GM21737 (cell line): ENCODE measurements at regions not wholly inside any gene's neighbourhood (a gene's known extent, or its start where the extent isn't known, plus 50 kb on each side); places are given as distances from the start of the nearest gene placed in this dataset.

Experiments used
- ATAC-seq: cut with Tn5 transposase; IDR thresholded peaks from one replicate; pipeline ENCODE4 v1.9.1; 2021; ENCODE audit warnings: mild to moderate bottlenecking, moderate library complexity; ENCODE audit not compliant: unreplicated experiment

- ATAC-seq: no peak
Observed at GRCh38 chr20:60653111-60653845, 598.8 kb upstream of the CDH4 start.

- ATAC-seq: no peak
Observed at GRCh38 chr20:60658681-60659080, 593.4 kb upstream of the CDH4 start.

GRCh38 chr20:60659240-60659639 lies 592.8 kb upstream of the CDH4 start:
- ATAC-seq: no peak

- no peak for ATAC-seq
Observed at GRCh38 chr20:60662307-60662706, 589.8 kb upstream of the CDH4 start.

- no peak for ATAC-seq
Observed at GRCh38 chr20:60664106-60664505, 588.0 kb upstream of the CDH4 start.

GRCh38 chr20:60667641-60668040 lies 584.4 kb upstream of the CDH4 start:
- ATAC-seq: no peak

- no peak for ATAC-seq
Observed at GRCh38 chr20:60669211-60669610, 582.9 kb upstream of the CDH4 start.

GRCh38 chr20:60676011-60676410 lies 576.0 kb upstream of the CDH4 start:
- no peak for ATAC-seq

- ATAC-seq: no peak
Observed at GRCh38 chr20:60677819-60678218, 574.2 kb upstream of the CDH4 start.

GRCh38 chr20:60680554-60680953 lies 571.5 kb upstream of the CDH4 start:
- no peak for ATAC-seq

- ATAC-seq: no peak
Observed at GRCh38 chr20:60687213-60687612, 564.8 kb upstream of the CDH4 start.

GRCh38 chr20:60690771-60691170 lies 561.3 kb upstream of the CDH4 start:
- no peak for ATAC-seq

- ATAC-seq: no peak
Observed at GRCh38 chr20:60691966-60692615, 560.0 kb upstream of the CDH4 start.

GRCh38 chr20:60693496-60694133 lies 558.4 kb upstream of the CDH4 start:
- no peak for ATAC-seq

GRCh38 chr20:60694763-60695162 lies 557.3 kb upstream of the CDH4 start:
- no peak for ATAC-seq

GRCh38 chr20:60695226-60696000 lies 556.6 kb upstream of the CDH4 start:
- no peak for ATAC-seq

GRCh38 chr20:60697252-60697651 lies 554.8 kb upstream of the CDH4 start:
- ATAC-seq: no peak

- no peak for ATAC-seq
Observed at GRCh38 chr20:60700728-60701127, 551.3 kb upstream of the CDH4 start.

- no peak for ATAC-seq
Observed at GRCh38 chr20:60704147-60704546, 547.9 kb upstream of the CDH4 start.

GRCh38 chr20:60713396-60713795 lies 538.7 kb upstream of the CDH4 start:
- ATAC-seq: no peak

GRCh38 chr20:60715172-60715571 lies 536.9 kb upstream of the CDH4 start:
- ATAC-seq: no peak
